ENCODE measurements at regions not wholly inside any gene's neighbourhood (a gene's known extent, or its start where the extent isn't known, plus 50 kb on each side); places are given as distances from the start of the nearest gene placed in this dataset.

GRCh38 chr4:171067422-171067821 is 745.8 kb upstream of the GALNTL6 start:
- Histone ChIP-seq H2AFZ (ENCODE audit: low read depth, low read length) (no peak overlapping the region), H3K9me3 (ENCODE audit: insufficient read depth, low read depth, low read length) (peaks cover 4% of the 10 kb centered on the region), H3K9ac (ENCODE audit: low read length) (no peak overlapping the region), H3K4me1 (ENCODE audit: insufficient read depth, low read length) (no peaks in the 10 kb centered on the region), H3K4me3 (ENCODE audit: insufficient read depth, low read depth, low read length) (no peak overlapping the region), H4K20me1 (ENCODE audit: insufficient read depth, low read length) (no peaks in the 10 kb centered on the region), H3K36me3 (ENCODE audit: insufficient read depth, low read length) (no peaks in the 10 kb centered on the region), H3K4me2 (ENCODE audit: low read length) (no peak overlapping the region), H3K79me2 (ENCODE audit: insufficient read depth, low read length) (no peaks in the 10 kb centered on the region), H3K27me3 (ENCODE audit: insufficient read depth, low read length) (no peaks in the 10 kb centered on the region), H3K27ac (ENCODE audit: low read depth, low read length) (no peak overlapping the region)
- TF ChIP-seq EZH2 (IDR thresholded peaks at IDR 0.05; ENCODE audit: insufficient read depth, low read length) (no peak), CTCF (IDR thresholded peaks at IDR 0.05; ENCODE audit: insufficient read depth, low read depth, low read length) (no peak)
- H3K9me3 Mint-ChIP-seq (ENCODE audit: unreplicated experiment) = peaks cover 6% of the 10 kb centered on the region
- no peak overlapping the region for H3K27ac Mint-ChIP-seq (ENCODE audit: unreplicated experiment)
- H3K4me1 Mint-ChIP-seq (ENCODE audit: low read depth, unreplicated experiment) = no peaks in the 10 kb centered on the region
- no peak for DNase-seq (ENCODE audit: low read depth)
- no peaks in the 10 kb centered on the region for H3K36me3 Mint-ChIP-seq (ENCODE audit: low read depth, unreplicated experiment)
- H3K27me3 Mint-ChIP-seq (ENCODE audit: low read depth, unreplicated experiment) = no peaks in the 10 kb centered on the region
- FAIRE-seq = no peak
- no peak overlapping the region for H3K4me3 Mint-ChIP-seq (ENCODE audit: unreplicated experiment)

- no peak for FAIRE-seq
These were observed 763.8 kb upstream of the GALNTL6 start for GRCh38 chr4:171049380-171049779.

More at GRCh38 chr4:171049380-171049779, 763.8 kb upstream of the GALNTL6 start:
- H3K4me3 Mint-ChIP-seq (ENCODE audit: unreplicated experiment) = no peak overlapping the region
- Histone ChIP-seq H3K4me3 (ENCODE audit: insufficient read depth, low read depth, low read length) (no peak overlapping the region), H3K9ac (ENCODE audit: low read length) (no peak overlapping the region), H3K9me3 (ENCODE audit: insufficient read depth, low read depth, low read length) (no peaks in the 10 kb centered on the region), H3K4me1 (ENCODE audit: insufficient read depth, low read length) (no peaks in the 10 kb centered on the region), H3K36me3 (ENCODE audit: insufficient read depth, low read length) (no peaks in the 10 kb centered on the region), H3K27me3 (ENCODE audit: insufficient read depth, low read length) (no peaks in the 10 kb centered on the region), H2AFZ (ENCODE audit: low read depth, low read length) (no peak overlapping the region), H3K27ac (ENCODE audit: low read depth, low read length) (no peak overlapping the region), H4K20me1 (ENCODE audit: insufficient read depth, low read length) (no peaks in the 10 kb centered on the region), H3K79me2 (ENCODE audit: insufficient read depth, low read length) (no peaks in the 10 kb centered on the region), H3K4me2 (ENCODE audit: low read length) (no peak overlapping the region)
- H3K27me3 Mint-ChIP-seq (ENCODE audit: low read depth, unreplicated experiment) = no peaks in the 10 kb centered on the region
- DNase-seq (ENCODE audit: low read depth) = no peak
- H3K36me3 Mint-ChIP-seq (ENCODE audit: low read depth, unreplicated experiment) = no peaks in the 10 kb centered on the region
- no peak overlapping the region for H3K27ac Mint-ChIP-seq (ENCODE audit: unreplicated experiment)
- no peaks in the 10 kb centered on the region for H3K9me3 Mint-ChIP-seq (ENCODE audit: unreplicated experiment)
- H3K4me1 Mint-ChIP-seq (ENCODE audit: low read depth, unreplicated experiment) = no peaks in the 10 kb centered on the region
- TF ChIP-seq CTCF (IDR thresholded peaks at IDR 0.05; ENCODE audit: insufficient read depth, low read depth, low read length) = no peak
- TF ChIP-seq EZH2 (IDR thresholded peaks at IDR 0.05; ENCODE audit: insufficient read depth, low read length) = no peak

All from astrocyte (in vitro differentiated cells and primary cell).